Neural crest cell (in vitro differentiated cells): ENCODE measurements at regions not wholly inside any gene's neighbourhood (a gene's known extent, or its start where the extent isn't known, plus 50 kb on each side); places are given as distances from the start of the nearest gene placed in this dataset.

ENCODE experiments used
- DNase-seq: peaks from one replicate; pipeline ENCODE4 v3.0.0; 2021; ENCODE audit warnings: low read depth, mixed read lengths, low spot score
- H3K27ac Mint-ChIP-seq: one replicate; pipeline ENCODE4 v1.8.0; 2021; ENCODE audit warnings: mild to moderate bottlenecking, mixed read lengths; ENCODE audit not compliant: unreplicated experiment
- H3K27me3 Mint-ChIP-seq: 2 replicates; pipeline ENCODE4 v1.8.0; 2021; ENCODE audit warnings: low read depth, mild to moderate bottlenecking, mixed read lengths
- H3K36me3 Mint-ChIP-seq: 2 replicates; pipeline ENCODE4 v1.8.0; 2021; ENCODE audit warnings: low read depth, mild to moderate bottlenecking, mixed read lengths
- H3K4me1 Mint-ChIP-seq: 2 replicates; pipeline ENCODE4 v1.8.0; 2021; ENCODE audit warnings: mixed read lengths
- H3K4me3 Mint-ChIP-seq: one replicate; pipeline ENCODE4 v1.8.0; 2021; ENCODE audit warnings: mild to moderate bottlenecking, mixed read lengths
- H3K9me3 Mint-ChIP-seq: 2 replicates; pipeline ENCODE4 v1.8.0; 2021; ENCODE audit warnings: mixed read lengths
- TF ChIP-seq, protein P1 (sequence below): fragments of 200-600 bp; sonication (generic); conservative IDR thresholded peaks from 2 replicates; pipeline ENCODE4 v1.5.0; 2021; ENCODE audit warnings: antibody characterized with exemption, mild to moderate bottlenecking

DNA sequence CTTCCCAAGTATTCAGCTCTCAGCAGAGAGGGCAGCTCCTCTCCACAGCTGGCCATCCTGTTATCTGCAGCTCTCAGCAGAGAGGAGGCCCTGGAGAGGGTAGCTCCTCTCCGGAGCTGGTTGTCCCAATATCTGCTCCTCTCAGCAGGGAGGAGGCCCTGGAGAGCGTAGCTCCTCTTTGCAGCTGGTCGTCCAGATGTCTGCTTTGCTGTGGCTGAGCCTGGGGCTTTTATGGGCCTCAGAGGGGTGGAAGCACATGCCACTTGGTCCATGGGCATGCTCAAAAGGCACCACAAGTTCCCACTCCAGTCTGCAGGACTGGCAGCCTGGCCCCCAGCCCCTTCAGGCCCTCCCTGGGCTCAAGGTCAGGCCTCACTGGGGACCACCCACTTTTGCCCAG is 314.3 kb downstream of the KCNJ2 start:
- Mint-ChIP-seq H3K4me3 (no peak overlapping the region), H3K9me3 (peaks cover 6% of the 10 kb centered on the region), H3K27ac (no peak overlapping the region), H3K27me3 (no peaks in the 10 kb centered on the region), H3K4me1 (no peaks in the 10 kb centered on the region), H3K36me3 (peaks cover 5% of the 10 kb centered on the region)
- TF ChIP-seq, protein P1, sequence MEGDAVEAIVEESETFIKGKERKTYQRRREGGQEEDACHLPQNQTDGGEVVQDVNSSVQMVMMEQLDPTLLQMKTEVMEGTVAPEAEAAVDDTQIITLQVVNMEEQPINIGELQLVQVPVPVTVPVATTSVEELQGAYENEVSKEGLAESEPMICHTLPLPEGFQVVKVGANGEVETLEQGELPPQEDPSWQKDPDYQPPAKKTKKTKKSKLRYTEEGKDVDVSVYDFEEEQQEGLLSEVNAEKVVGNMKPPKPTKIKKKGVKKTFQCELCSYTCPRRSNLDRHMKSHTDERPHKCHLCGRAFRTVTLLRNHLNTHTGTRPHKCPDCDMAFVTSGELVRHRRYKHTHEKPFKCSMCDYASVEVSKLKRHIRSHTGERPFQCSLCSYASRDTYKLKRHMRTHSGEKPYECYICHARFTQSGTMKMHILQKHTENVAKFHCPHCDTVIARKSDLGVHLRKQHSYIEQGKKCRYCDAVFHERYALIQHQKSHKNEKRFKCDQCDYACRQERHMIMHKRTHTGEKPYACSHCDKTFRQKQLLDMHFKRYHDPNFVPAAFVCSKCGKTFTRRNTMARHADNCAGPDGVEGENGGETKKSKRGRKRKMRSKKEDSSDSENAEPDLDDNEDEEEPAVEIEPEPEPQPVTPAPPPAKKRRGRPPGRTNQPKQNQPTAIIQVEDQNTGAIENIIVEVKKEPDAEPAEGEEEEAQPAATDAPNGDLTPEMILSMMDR, result no peak
- DNase-seq, result no peak

DNA sequence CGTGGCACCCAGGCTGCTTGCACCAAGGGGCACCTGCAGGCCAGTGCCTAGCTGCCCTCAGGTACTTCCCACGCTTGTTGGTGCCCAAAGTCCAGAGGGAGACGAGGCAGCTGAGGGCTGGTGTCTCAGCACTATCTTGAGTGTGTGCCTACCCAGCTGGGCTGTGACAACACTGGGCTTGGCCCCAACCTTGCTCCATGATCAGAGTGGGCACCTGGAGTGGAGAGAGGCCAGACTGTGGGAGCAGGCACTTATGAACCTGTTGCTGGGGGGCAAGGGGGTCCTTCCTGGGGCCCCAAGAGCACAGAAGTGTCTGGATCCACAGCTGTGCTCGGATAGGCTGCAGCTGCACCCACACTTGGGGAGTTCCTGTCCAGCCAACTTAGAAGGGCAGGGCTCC is 314.7 kb downstream of the KCNJ2 start:
- TF ChIP-seq, protein P1, result no peak
- Mint-ChIP-seq H3K27me3 (no peaks in the 10 kb centered on the region), H3K4me1 (no peaks in the 10 kb centered on the region), H3K36me3 (peaks cover 5% of the 10 kb centered on the region), H3K9me3 (peaks cover 6% of the 10 kb centered on the region), H3K4me3 (no peak overlapping the region), H3K27ac (no peak overlapping the region)
- no peak for DNase-seq

DNA sequence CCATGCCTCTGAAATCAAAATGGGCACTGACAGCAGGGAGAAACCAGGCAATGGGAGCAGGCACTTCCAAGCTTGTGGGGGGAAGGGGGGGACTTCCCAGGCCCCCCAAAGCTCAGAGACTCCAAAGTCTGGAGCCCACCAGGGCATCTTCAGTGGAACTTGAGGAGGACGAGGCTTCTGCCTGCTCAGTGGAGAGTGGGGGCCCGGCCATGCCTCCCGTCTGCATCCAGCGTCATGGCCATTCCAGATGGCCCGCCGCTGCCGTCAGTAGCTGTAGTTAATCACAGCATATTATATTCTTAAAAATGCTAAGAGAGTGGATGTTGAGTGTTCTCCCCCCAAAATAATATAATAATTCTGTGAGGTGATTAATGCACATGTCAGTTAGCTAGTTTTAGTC is 315.2 kb downstream of the KCNJ2 start:
- no peak overlapping the region for H3K27ac Mint-ChIP-seq
- peaks cover 6% of the 10 kb centered on the region for H3K9me3 Mint-ChIP-seq
- peaks cover 5% of the 10 kb centered on the region for H3K36me3 Mint-ChIP-seq
- DNase-seq, result no peak
- no peak overlapping the region for H3K4me3 Mint-ChIP-seq
- H3K4me1 Mint-ChIP-seq, result no peaks in the 10 kb centered on the region
- no peaks in the 10 kb centered on the region for H3K27me3 Mint-ChIP-seq
- TF ChIP-seq, protein P1, result no peak

DNA sequence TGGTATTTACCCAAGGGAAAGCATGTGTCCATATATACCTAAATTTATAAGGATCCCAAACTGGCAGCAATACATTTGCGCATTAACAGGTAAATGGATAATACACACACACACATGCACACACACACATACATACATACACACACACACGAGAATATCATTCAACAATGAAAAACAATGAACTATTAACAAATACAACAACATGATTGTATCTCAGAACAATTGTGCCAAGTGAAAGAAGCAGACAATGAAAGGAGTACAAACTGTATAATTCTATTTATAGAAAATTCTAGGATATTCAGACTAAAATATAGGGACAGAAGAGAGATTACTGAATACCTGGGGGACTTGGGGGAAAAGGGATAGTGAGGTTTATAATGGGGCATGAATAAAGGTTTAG is 323.0 kb downstream of the KCNJ2 start:
- Mint-ChIP-seq H3K36me3 (no peaks in the 10 kb centered on the region), H3K27me3 (no peaks in the 10 kb centered on the region), H3K4me3 (no peak overlapping the region), H3K9me3 (no peaks in the 10 kb centered on the region), H3K27ac (no peak overlapping the region), H3K4me1 (no peaks in the 10 kb centered on the region)
- no peak for DNase-seq
- TF ChIP-seq, protein P1, result no peak

DNA sequence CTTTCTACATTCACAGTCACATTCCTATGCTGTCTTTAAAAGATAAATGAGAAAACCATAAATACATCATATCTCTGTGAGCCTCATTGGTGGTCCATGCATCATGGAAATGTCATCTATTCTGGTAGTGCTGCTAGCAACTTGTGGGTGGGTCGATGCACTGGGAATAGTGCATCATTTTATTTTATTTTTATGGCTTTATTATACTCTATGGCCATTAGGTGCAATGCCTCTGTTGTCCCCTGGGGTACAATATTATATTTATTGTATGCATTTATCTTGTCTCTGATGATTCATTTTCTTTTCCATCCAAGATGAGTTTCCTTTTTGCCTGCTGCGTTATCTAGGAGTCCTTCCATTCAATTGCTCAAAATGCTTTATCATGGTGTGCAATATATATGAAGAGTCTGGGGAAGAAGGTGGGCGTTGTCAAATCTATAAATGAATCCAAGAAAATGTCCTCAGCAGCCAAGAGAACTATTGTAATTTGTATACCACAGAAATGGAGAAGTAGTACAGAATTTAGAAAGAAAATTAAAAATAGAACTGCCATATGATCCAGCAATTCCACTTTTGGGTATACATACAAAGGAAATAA is 324.0 kb downstream of the KCNJ2 start:
- TF ChIP-seq, protein P1, result no peak
- no peaks in the 10 kb centered on the region for H3K4me1 Mint-ChIP-seq
- H3K27me3 Mint-ChIP-seq, result no peaks in the 10 kb centered on the region

DNA sequence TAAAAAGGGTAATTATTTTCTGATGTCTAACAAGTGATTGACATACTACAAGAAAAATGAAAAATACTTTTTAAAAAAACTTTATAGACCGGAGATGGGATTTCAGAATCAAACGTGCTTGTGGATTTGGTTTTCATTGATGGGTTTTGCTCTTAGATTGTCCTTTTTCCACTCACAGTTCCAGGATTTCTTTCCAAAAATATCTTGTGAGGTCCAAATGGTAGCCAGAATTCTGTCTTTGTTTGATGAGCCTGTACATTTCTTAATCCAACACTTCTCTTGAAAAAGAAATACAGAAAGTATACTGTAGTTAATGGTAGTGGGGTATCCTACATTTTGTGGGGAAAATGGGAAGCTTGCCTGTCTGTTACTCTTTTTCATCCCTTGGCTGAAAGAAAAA is 329.3 kb downstream of the KCNJ2 start:
- Mint-ChIP-seq H3K36me3 (no peaks in the 10 kb centered on the region), H3K4me1 (peaks cover 6% of the 10 kb centered on the region), H3K4me3 (no peak overlapping the region), H3K27ac (no peak overlapping the region), H3K9me3 (no peaks in the 10 kb centered on the region), H3K27me3 (no peaks in the 10 kb centered on the region)
- DNase-seq, result no peak
- TF ChIP-seq, protein P1, result no peak

More for the DNA sequence above, 324.0 kb downstream of the KCNJ2 start:
- DNase-seq, result no peak
- H3K36me3 Mint-ChIP-seq, result no peaks in the 10 kb centered on the region
- H3K27ac Mint-ChIP-seq, result no peak overlapping the region
- H3K9me3 Mint-ChIP-seq, result no peaks in the 10 kb centered on the region
- H3K4me3 Mint-ChIP-seq, result no peak overlapping the region
